GM12872 (cell line): ENCODE measurements at regions not wholly inside any gene's neighbourhood (a gene's known extent, or its start where the extent isn't known, plus 50 kb on each side); places are given as distances from the start of the nearest gene placed in this dataset.

ENCODE experiments used
- CTCF ChIP-seq: IDR thresholded peaks from 3 replicates; pipeline ENCODE4 v1.5.1; 2011; ENCODE audit warnings: low read depth, mild to moderate bottlenecking, low read length, moderate library complexity; ENCODE audit not compliant: insufficient read depth

- no peak for TF ChIP-seq CTCF
These were observed 54.0 kb upstream of the TNFRSF19 start for GRCh38 chr13:23516190-23516589.

GRCh38 chr13:23516702-23517101, 53.5 kb upstream of the TNFRSF19 start:
- TF ChIP-seq CTCF = no peak

GRCh38 chr13:23518231-23518630, 52.0 kb upstream of the TNFRSF19 start:
- no peak for TF ChIP-seq CTCF
